ENCODE measurements at regions not wholly inside any gene's neighbourhood (a gene's known extent, or its start where the extent isn't known, plus 50 kb on each side); places are given as distances from the start of the nearest gene placed in this dataset.

- H3K27ac ChIP-seq = no peak overlapping the region
- peak; percentile 22 for DNase-seq
- TF ChIP-seq, protein P1, sequence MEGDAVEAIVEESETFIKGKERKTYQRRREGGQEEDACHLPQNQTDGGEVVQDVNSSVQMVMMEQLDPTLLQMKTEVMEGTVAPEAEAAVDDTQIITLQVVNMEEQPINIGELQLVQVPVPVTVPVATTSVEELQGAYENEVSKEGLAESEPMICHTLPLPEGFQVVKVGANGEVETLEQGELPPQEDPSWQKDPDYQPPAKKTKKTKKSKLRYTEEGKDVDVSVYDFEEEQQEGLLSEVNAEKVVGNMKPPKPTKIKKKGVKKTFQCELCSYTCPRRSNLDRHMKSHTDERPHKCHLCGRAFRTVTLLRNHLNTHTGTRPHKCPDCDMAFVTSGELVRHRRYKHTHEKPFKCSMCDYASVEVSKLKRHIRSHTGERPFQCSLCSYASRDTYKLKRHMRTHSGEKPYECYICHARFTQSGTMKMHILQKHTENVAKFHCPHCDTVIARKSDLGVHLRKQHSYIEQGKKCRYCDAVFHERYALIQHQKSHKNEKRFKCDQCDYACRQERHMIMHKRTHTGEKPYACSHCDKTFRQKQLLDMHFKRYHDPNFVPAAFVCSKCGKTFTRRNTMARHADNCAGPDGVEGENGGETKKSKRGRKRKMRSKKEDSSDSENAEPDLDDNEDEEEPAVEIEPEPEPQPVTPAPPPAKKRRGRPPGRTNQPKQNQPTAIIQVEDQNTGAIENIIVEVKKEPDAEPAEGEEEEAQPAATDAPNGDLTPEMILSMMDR (IDR thresholded peaks at IDR 0.05) = peak; percentile 21 to 42 (median 34)
- TF ChIP-seq POLR2A (IDR thresholded peaks at IDR 0.05) = no peak
- H3K4me1 ChIP-seq = no peaks in the 10 kb centered on the region
- H3K27me3 ChIP-seq = no peaks in the 10 kb centered on the region
- in situ Hi-C loops (cut with MboI; ENCODE audit: low pct_ligation_motif_present in 1 of 4, low pct_unique_long_range_greater_than_20kb in 1 of 4, low sequenced_read_pairs in 3 of 4) = no loop called here
- H3K36me3 ChIP-seq = peaks cover 0 to 13% (median 3%) of the 10 kb centered on the region in 4 donors
- WGBS, 2 donors (ENCODE audit: low coverage in 1 of 2) = 48 to 55% methylated on average over 3 of the region's 3 CpGs
- no peaks in the 10 kb centered on the region for H3K9me3 ChIP-seq
- intact Hi-C loops (cut with DNase I; ENCODE audit: low total_unique reads) = no loop called here
- no peak overlapping the region for H3K4me3 ChIP-seq
Measured at GRCh38 chrX:2627272-2627867, 63.7 kb upstream of the CD99 start.

DNA sequence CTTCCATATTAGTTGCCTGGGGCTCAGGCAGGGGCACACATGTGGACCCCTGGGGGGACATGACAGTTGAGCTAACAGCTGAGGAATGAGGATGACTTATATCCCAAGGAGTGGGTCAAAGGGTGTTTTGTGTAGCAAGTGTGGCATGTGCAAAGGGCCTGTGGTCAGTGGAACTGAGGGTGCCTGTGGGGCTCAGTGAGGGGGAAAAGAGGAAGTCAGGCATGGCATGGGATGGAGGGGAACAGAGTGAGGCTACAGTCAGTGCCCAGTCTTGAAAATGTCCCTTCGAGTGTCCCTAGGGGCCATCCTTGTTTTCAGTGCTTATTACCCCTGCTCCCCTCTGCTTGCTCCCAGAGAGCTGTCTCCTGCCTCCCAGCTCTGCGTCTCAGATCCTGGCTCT, 64.3 kb upstream of the CD99 start:
- Histone ChIP-seq H3K4me1 (no peaks in the 10 kb centered on the region), H3K27me3 (no peaks in the 10 kb centered on the region), H3K36me3 (peaks cover 0 to 13% (median 3%) of the 10 kb centered on the region in 4 donors), H3K27ac (no peak overlapping the region), H3K9me3 (no peaks in the 10 kb centered on the region), H3K4me3 (no peak overlapping the region)
- intact Hi-C loops (cut with DNase I; ENCODE audit: low total_unique reads) = no loop called here
- in situ Hi-C loops (cut with MboI; ENCODE audit: low pct_ligation_motif_present in 1 of 4, low pct_unique_long_range_greater_than_20kb in 1 of 4, low sequenced_read_pairs in 3 of 4) = no loop called here
- 64 to 100% methylated on average over 1 to 2 of the region's 2 CpGs for WGBS, 2 donors (ENCODE audit: low coverage in 1 of 2)
- TF ChIP-seq EP300 (IDR thresholded peaks at IDR 0.05; ENCODE audit: low read depth) = no peak
- TF ChIP-seq POLR2A (IDR thresholded peaks at IDR 0.05) = no peak
- TF ChIP-seq, protein P1 (IDR thresholded peaks at IDR 0.05) = no peak
- TF ChIP-seq POLR2AphosphoS5 (IDR thresholded peaks at IDR 0.05) = no peak
- DNase-seq = no peak

DNA sequence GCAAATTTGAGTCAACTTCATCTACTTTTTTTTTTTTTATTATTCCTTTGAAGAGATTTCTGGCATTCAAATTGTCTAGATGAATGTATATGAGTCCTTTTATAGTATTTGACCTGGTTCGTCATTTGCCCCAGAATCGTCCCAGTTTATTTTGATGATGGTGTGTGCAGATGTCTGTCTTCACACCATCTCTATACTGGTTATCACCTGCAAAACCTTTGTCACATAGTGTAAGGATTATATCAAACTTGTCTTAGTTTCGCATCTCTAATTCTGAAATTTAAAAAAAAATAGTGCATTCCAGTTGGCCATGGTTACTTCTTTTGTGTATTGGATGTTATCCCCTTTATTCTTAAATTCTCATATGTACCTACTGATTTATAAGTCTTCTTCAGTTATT, 70.5 kb upstream of the CD99 start:
- DNase-seq = no peak
- Histone ChIP-seq H3K4me3 (no peak overlapping the region), H3K27ac (no peak overlapping the region), H3K9me3 (no peaks in the 10 kb centered on the region), H3K4me1 (no peaks in the 10 kb centered on the region), H3K36me3 (peaks cover 0 to 27% (median 6%) of the 10 kb centered on the region in 4 donors), H3K27me3 (no peaks in the 10 kb centered on the region)
- WGBS, 2 donors (ENCODE audit: low coverage in 1 of 2) = 88 to 100% methylated on average over 3 of the region's 3 CpGs
- in situ Hi-C loops (cut with MboI; ENCODE audit: low pct_ligation_motif_present in 1 of 4, low pct_unique_long_range_greater_than_20kb in 1 of 4, low sequenced_read_pairs in 3 of 4) = loop anchor here in 2 of 4 donors (25.0 kb wide), 1 partner anchor 1158 kb away; the partner anchor contains the start of gene ASMTL (in 2 of the 2)
- TF ChIP-seq POLR2AphosphoS5 (IDR thresholded peaks at IDR 0.05) (no peak), POLR2A (IDR thresholded peaks at IDR 0.05) (no peak), EP300 (IDR thresholded peaks at IDR 0.05; ENCODE audit: low read depth) (no peak)
- TF ChIP-seq, protein P1 (IDR thresholded peaks at IDR 0.05) = no peak
- intact Hi-C loops (cut with DNase I; ENCODE audit: low total_unique reads) = no loop called here

DNA sequence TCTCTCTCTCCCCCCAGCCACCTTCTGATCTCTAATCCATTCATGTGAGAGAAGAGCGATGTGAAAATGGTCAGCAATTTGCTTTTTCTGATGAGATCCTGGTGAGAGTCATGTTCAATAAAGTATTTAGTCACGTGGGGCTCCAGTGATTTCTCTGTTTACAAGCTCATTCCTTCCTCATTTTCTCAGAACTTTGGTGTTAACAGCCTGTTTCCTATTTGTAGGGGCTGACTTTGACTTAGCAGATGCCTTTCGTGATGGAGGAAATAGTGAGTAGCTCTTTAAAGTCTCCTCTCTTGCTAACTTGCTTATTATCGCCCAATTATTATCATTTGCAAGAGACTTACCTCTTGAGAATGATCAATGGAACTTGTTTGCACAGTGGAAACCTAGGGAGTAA, 72.6 kb upstream of the CD99 start:
- Histone ChIP-seq H3K4me3 (no peak overlapping the region), H3K27me3 (no peaks in the 10 kb centered on the region), H3K9me3 (no peaks in the 10 kb centered on the region), H3K4me1 (peaks cover 0 to 11% (median 0%) of the 10 kb centered on the region in 4 donors), H3K27ac (no peak overlapping the region), H3K36me3 (peaks cover 0 to 21% (median 6%) of the 10 kb centered on the region in 4 donors)
- in situ Hi-C loops (cut with MboI; ENCODE audit: low pct_ligation_motif_present in 1 of 4, low pct_unique_long_range_greater_than_20kb in 1 of 4, low sequenced_read_pairs in 3 of 4) = loop anchor here in 2 of 4 donors (25.0 kb wide), 1 partner anchor 1156 kb away; the partner anchor contains the start of gene ASMTL (in 2 of the 2)
- no peak for DNase-seq
- 43 to 54% methylated on average over 3 to 4 of the region's 4 CpGs for WGBS, 2 donors (ENCODE audit: low coverage in 1 of 2)
- intact Hi-C loops (cut with DNase I; ENCODE audit: low total_unique reads) = no loop called here
- TF ChIP-seq POLR2AphosphoS5 (IDR thresholded peaks at IDR 0.05) = no peak
- TF ChIP-seq, protein P1 (IDR thresholded peaks at IDR 0.05) = no peak
- no peak for TF ChIP-seq POLR2A (IDR thresholded peaks at IDR 0.05)
- no peak for TF ChIP-seq EP300 (IDR thresholded peaks at IDR 0.05; ENCODE audit: low read depth)
